Hepatocyte (in vitro differentiated cells): ENCODE measurements at regions not wholly inside any gene's neighbourhood (a gene's known extent, or its start where the extent isn't known, plus 50 kb on each side); places are given as distances from the start of the nearest gene placed in this dataset.

Experiments used
- DNase-seq: peaks from one replicate; pipeline ENCODE4 v3.0.0-alpha.2; 2016; ENCODE audit warnings: low spot score
- H2AFZ ChIP-seq: fragments of 200-600 bp; sonication (generic); 2 replicates; pipeline ENCODE4 v1.6.0; 2016; ENCODE audit warnings: antibody characterized with exemption, mild to moderate bottlenecking
- H3K27ac ChIP-seq: fragments of 200-600 bp; sonication (generic); 2 replicates; pipeline ENCODE4 v1.5.1; 2016; ENCODE audit warnings: mild to moderate bottlenecking
- H3K27me3 ChIP-seq: fragments of 200-600 bp; sonication (generic); 2 replicates; pipeline ENCODE4 v1.6.1; 2016
- H3K36me3 ChIP-seq: fragments of 200-600 bp; sonication (generic); replicated peaks from 2 replicates; pipeline ENCODE4 v1.5.1; 2016; ENCODE audit warnings: low read depth; ENCODE audit not compliant: insufficient read depth
- H3K4me1 ChIP-seq: fragments of 200-600 bp; sonication (generic); 2 replicates; pipeline ENCODE4 v1.5.1; 2016; ENCODE audit warnings: mild to moderate bottlenecking, moderate library complexity; ENCODE audit not compliant: insufficient read depth
- H3K4me2 ChIP-seq: fragments of 200-600 bp; sonication (generic); 2 replicates; pipeline ENCODE4 v1.6.0; 2016
- H3K4me3 ChIP-seq: fragments of 200-600 bp; sonication (generic); 2 replicates; pipeline ENCODE4 v1.5.1; 2016; ENCODE audit warnings: mild to moderate bottlenecking
- H3K79me2 ChIP-seq: fragments of 200-600 bp; sonication (generic); 2 replicates; pipeline ENCODE4 v1.6.0; 2017; ENCODE audit warnings: mild to moderate bottlenecking
- H3K9me2 ChIP-seq: fragments of 200-600 bp; sonication (generic); replicated peaks from 2 replicates; pipeline ENCODE4 v1.6.0; 2017; ENCODE audit warnings: mild to moderate bottlenecking; ENCODE audit not compliant: insufficient read depth
- H3K9me3 ChIP-seq: fragments of 200-600 bp; sonication (generic); 2 replicates; pipeline ENCODE4 v1.5.1; 2016; ENCODE audit warnings: low read depth, mild to moderate bottlenecking
- H4K20me1 ChIP-seq: fragments of 200-600 bp; sonication (generic); 2 replicates; pipeline ENCODE4 v1.6.0; 2016; ENCODE audit warnings: mild to moderate bottlenecking; ENCODE audit not compliant: insufficient read depth, poor library complexity, severe bottlenecking
- CTCF ChIP-seq: fragments of 200-600 bp; sonication (generic); IDR thresholded peaks from 2 replicates; pipeline ENCODE4 v1.5.1; 2016; ENCODE audit warnings: antibody characterized with exemption, mild to moderate bottlenecking; ENCODE audit not compliant: poor library complexity
- EZH2 ChIP-seq: fragments of 200-600 bp; sonication (generic); IDR thresholded peaks from 2 replicates; pipeline ENCODE4 v1.6.1; 2016; ENCODE audit warnings: antibody characterized with exemption, mild to moderate bottlenecking, borderline replicate concordance
- EZH2phosphoT487 ChIP-seq: fragments of 200-600 bp; sonication (generic); IDR thresholded peaks from one replicate; pipeline ENCODE4 v1.6.1; 2018; ENCODE audit warnings: antibody characterized with exemption, mild to moderate bottlenecking, low read depth, moderate library complexity; ENCODE audit not compliant: unreplicated experiment, severe bottlenecking
- WGBS: methylation state at CpG from one replicate; pipeline ENCODE4 v1.1.6; 2016; ENCODE audit warnings: low lambda C conversion rate; ENCODE audit errors: missing lambda C conversion rate; 5-methylcytosine and 5-hydroxymethylcytosine counted together

- H3K4me1 ChIP-seq: peaks cover 9% of the 10 kb centered on the region
- H3K27me3 ChIP-seq: no peaks in the 10 kb centered on the region
- H4K20me1 ChIP-seq: no peaks in the 10 kb centered on the region
- DNase-seq: peak; percentile 17
- no peak overlapping the region for H3K4me2 ChIP-seq
- 72% methylated on average over 8 of the region's 8 CpGs for WGBS
- H3K27ac ChIP-seq: no peak overlapping the region
- no peak for TF ChIP-seq EZH2
- no peak for TF ChIP-seq EZH2phosphoT487
- TF ChIP-seq CTCF: no peak
- no peaks in the 10 kb centered on the region for H3K9me2 ChIP-seq
- no peaks in the 10 kb centered on the region for H3K79me2 ChIP-seq
- H3K36me3 ChIP-seq: no peaks in the 10 kb centered on the region
- H2AFZ ChIP-seq: no peak overlapping the region
- H3K9me3 ChIP-seq: no peaks in the 10 kb centered on the region
- no peak overlapping the region for H3K4me3 ChIP-seq
These were observed 335.1 kb upstream of the UMPS start for GRCh38 chr3:124395162-124395561.

- H3K4me3 ChIP-seq: no peak overlapping the region
- H3K27me3 ChIP-seq: no peaks in the 10 kb centered on the region
- no peaks in the 10 kb centered on the region for H3K9me3 ChIP-seq
- H2AFZ ChIP-seq: no peak overlapping the region
- no peaks in the 10 kb centered on the region for H3K79me2 ChIP-seq
- no peaks in the 10 kb centered on the region for H3K9me2 ChIP-seq
- no peak overlapping the region for H3K4me2 ChIP-seq
- WGBS: 78% methylated on average over 1 of the region's 1 CpG
- no peaks in the 10 kb centered on the region for H3K36me3 ChIP-seq
- TF ChIP-seq EZH2phosphoT487 (no peak), EZH2 (no peak), CTCF (no peak)
- no peak for DNase-seq
- H3K27ac ChIP-seq: no peak overlapping the region
- no peaks in the 10 kb centered on the region for H4K20me1 ChIP-seq
- peaks cover 9% of the 10 kb centered on the region for H3K4me1 ChIP-seq
These were observed 334.5 kb upstream of the UMPS start for GRCh38 chr3:124395584-124396338.

GRCh38 chr3:124396339-124396950 lies 333.8 kb upstream of the UMPS start:
- no peak overlapping the region for H3K4me3 ChIP-seq
- H3K79me2 ChIP-seq: no peaks in the 10 kb centered on the region
- H4K20me1 ChIP-seq: no peaks in the 10 kb centered on the region
- TF ChIP-seq EZH2phosphoT487 (no peak), CTCF (no peak), EZH2 (no peak)
- no peaks in the 10 kb centered on the region for H3K27me3 ChIP-seq
- H3K27ac ChIP-seq: no peak overlapping the region
- 84% methylated on average over 5 of the region's 5 CpGs for WGBS
- H3K4me1 ChIP-seq: peaks cover 9% of the 10 kb centered on the region
- no peaks in the 10 kb centered on the region for H3K9me2 ChIP-seq
- no peak overlapping the region for H2AFZ ChIP-seq
- H3K9me3 ChIP-seq: no peaks in the 10 kb centered on the region
- DNase-seq: no peak
- no peaks in the 10 kb centered on the region for H3K36me3 ChIP-seq
- no peak overlapping the region for H3K4me2 ChIP-seq
